Hepatocyte (in vitro differentiated cells): ENCODE measurements at regions not wholly inside any gene's neighbourhood (a gene's known extent, or its start where the extent isn't known, plus 50 kb on each side); places are given as distances from the start of the nearest gene placed in this dataset.

Experiments
- DNase-seq: peaks from one replicate; pipeline ENCODE4 v3.0.0-alpha.2; 2016; ENCODE audit warnings: low spot score
- H2AFZ ChIP-seq: fragments of 200-600 bp; sonication (generic); 2 replicates; pipeline ENCODE4 v1.6.0; 2016; ENCODE audit warnings: antibody characterized with exemption, mild to moderate bottlenecking
- H3K27ac ChIP-seq: fragments of 200-600 bp; sonication (generic); 2 replicates; pipeline ENCODE4 v1.5.1; 2016; ENCODE audit warnings: mild to moderate bottlenecking
- H3K27me3 ChIP-seq: fragments of 200-600 bp; sonication (generic); 2 replicates; pipeline ENCODE4 v1.6.1; 2016
- H3K36me3 ChIP-seq: fragments of 200-600 bp; sonication (generic); replicated peaks from 2 replicates; pipeline ENCODE4 v1.5.1; 2016; ENCODE audit warnings: low read depth; ENCODE audit not compliant: insufficient read depth
- H3K4me1 ChIP-seq: fragments of 200-600 bp; sonication (generic); 2 replicates; pipeline ENCODE4 v1.5.1; 2016; ENCODE audit warnings: mild to moderate bottlenecking, moderate library complexity; ENCODE audit not compliant: insufficient read depth
- H3K4me2 ChIP-seq: fragments of 200-600 bp; sonication (generic); 2 replicates; pipeline ENCODE4 v1.6.0; 2016
- H3K4me3 ChIP-seq: fragments of 200-600 bp; sonication (generic); 2 replicates; pipeline ENCODE4 v1.5.1; 2016; ENCODE audit warnings: mild to moderate bottlenecking
- H3K79me2 ChIP-seq: fragments of 200-600 bp; sonication (generic); 2 replicates; pipeline ENCODE4 v1.6.0; 2017; ENCODE audit warnings: mild to moderate bottlenecking
- H3K9me2 ChIP-seq: fragments of 200-600 bp; sonication (generic); replicated peaks from 2 replicates; pipeline ENCODE4 v1.6.0; 2017; ENCODE audit warnings: mild to moderate bottlenecking; ENCODE audit not compliant: insufficient read depth
- H3K9me3 ChIP-seq: fragments of 200-600 bp; sonication (generic); 2 replicates; pipeline ENCODE4 v1.5.1; 2016; ENCODE audit warnings: low read depth, mild to moderate bottlenecking
- H4K20me1 ChIP-seq: fragments of 200-600 bp; sonication (generic); 2 replicates; pipeline ENCODE4 v1.6.0; 2016; ENCODE audit warnings: mild to moderate bottlenecking; ENCODE audit not compliant: insufficient read depth, poor library complexity, severe bottlenecking
- CTCF ChIP-seq: fragments of 200-600 bp; sonication (generic); IDR thresholded peaks from 2 replicates; pipeline ENCODE4 v1.5.1; 2016; ENCODE audit warnings: antibody characterized with exemption, mild to moderate bottlenecking; ENCODE audit not compliant: poor library complexity
- EZH2 ChIP-seq: fragments of 200-600 bp; sonication (generic); IDR thresholded peaks from 2 replicates; pipeline ENCODE4 v1.6.1; 2016; ENCODE audit warnings: antibody characterized with exemption, mild to moderate bottlenecking, borderline replicate concordance
- EZH2phosphoT487 ChIP-seq: fragments of 200-600 bp; sonication (generic); IDR thresholded peaks from one replicate; pipeline ENCODE4 v1.6.1; 2018; ENCODE audit warnings: antibody characterized with exemption, mild to moderate bottlenecking, low read depth, moderate library complexity; ENCODE audit not compliant: unreplicated experiment, severe bottlenecking
- WGBS: methylation state at CpG from one replicate; pipeline ENCODE4 v1.1.6; 2016; ENCODE audit warnings: low lambda C conversion rate; ENCODE audit errors: missing lambda C conversion rate; 5-methylcytosine and 5-hydroxymethylcytosine counted together

- peak overlapping the region; percentile 90 for H3K27ac ChIP-seq
- no peaks in the 10 kb centered on the region for H3K27me3 ChIP-seq
- no peaks in the 10 kb centered on the region for H3K9me2 ChIP-seq
- H3K4me3 ChIP-seq = no peak overlapping the region
- no peak overlapping the region for H2AFZ ChIP-seq
- DNase-seq = no peak
- H3K79me2 ChIP-seq = no peaks in the 10 kb centered on the region
- no peaks in the 10 kb centered on the region for H3K36me3 ChIP-seq
- H3K4me1 ChIP-seq = peaks cover 25% of the 10 kb centered on the region
- WGBS = 40% methylated on average over 1 of the region's 1 CpG
- TF ChIP-seq CTCF = no peak
- no peak for TF ChIP-seq EZH2
- TF ChIP-seq EZH2phosphoT487 = no peak
- no peaks in the 10 kb centered on the region for H3K9me3 ChIP-seq
- no peak overlapping the region for H3K4me2 ChIP-seq
- H4K20me1 ChIP-seq = no peaks in the 10 kb centered on the region
Measured at GRCh38 chr18:22690556-22690955, 242.6 kb upstream of the RBBP8 start.

GRCh38 chr18:22691946-22692710, 241.0 kb upstream of the RBBP8 start:
- peak; percentile 53 for DNase-seq
- peak overlapping the region; percentile 1 for H3K4me2 ChIP-seq
- H2AFZ ChIP-seq = no peak overlapping the region
- peaks cover 31% of the 10 kb centered on the region for H3K4me1 ChIP-seq
- H3K27me3 ChIP-seq = no peaks in the 10 kb centered on the region
- H4K20me1 ChIP-seq = no peaks in the 10 kb centered on the region
- no peaks in the 10 kb centered on the region for H3K36me3 ChIP-seq
- no peaks in the 10 kb centered on the region for H3K79me2 ChIP-seq
- no peaks in the 10 kb centered on the region for H3K9me3 ChIP-seq
- TF ChIP-seq EZH2 (no peak), EZH2phosphoT487 (no peak), CTCF (no peak)
- H3K27ac ChIP-seq = peak overlapping the region; percentile 90
- no peak overlapping the region for H3K4me3 ChIP-seq
- H3K9me2 ChIP-seq = no peaks in the 10 kb centered on the region
- WGBS = 44% methylated on average over 2 of the region's 2 CpGs

GRCh38 chr18:22694954-22695353, 238.2 kb upstream of the RBBP8 start:
- WGBS = 40% methylated on average over 8 of the region's 8 CpGs
- H3K27ac ChIP-seq = peak overlapping the region; percentile 80
- peak overlapping the region; percentile 59 for H3K4me2 ChIP-seq
- H3K36me3 ChIP-seq = no peaks in the 10 kb centered on the region
- H3K9me2 ChIP-seq = no peaks in the 10 kb centered on the region
- H3K79me2 ChIP-seq = no peaks in the 10 kb centered on the region
- H2AFZ ChIP-seq = no peak overlapping the region
- no peaks in the 10 kb centered on the region for H3K9me3 ChIP-seq
- DNase-seq = peak; percentile 90
- no peaks in the 10 kb centered on the region for H4K20me1 ChIP-seq
- TF ChIP-seq CTCF (no peak), EZH2 (no peak), EZH2phosphoT487 (no peak)
- no peak overlapping the region for H3K4me3 ChIP-seq
- H3K4me1 ChIP-seq = peaks cover 31% of the 10 kb centered on the region
- H3K27me3 ChIP-seq = no peaks in the 10 kb centered on the region

- H3K9me2 ChIP-seq = no peaks in the 10 kb centered on the region
- H2AFZ ChIP-seq = no peak overlapping the region
- peak overlapping the region; percentile 59 for H3K4me2 ChIP-seq
- TF ChIP-seq CTCF = no peak
- no peak for TF ChIP-seq EZH2
- no peak for TF ChIP-seq EZH2phosphoT487
- H3K36me3 ChIP-seq = no peaks in the 10 kb centered on the region
- 52% methylated on average over 4 of the region's 4 CpGs for WGBS
- H3K4me3 ChIP-seq = no peak overlapping the region
- H3K27me3 ChIP-seq = no peaks in the 10 kb centered on the region
- peak overlapping the region; percentile 80 for H3K27ac ChIP-seq
- no peaks in the 10 kb centered on the region for H3K79me2 ChIP-seq
- no peak for DNase-seq
- H3K4me1 ChIP-seq = peaks cover 31% of the 10 kb centered on the region
- no peaks in the 10 kb centered on the region for H4K20me1 ChIP-seq
- H3K9me3 ChIP-seq = no peaks in the 10 kb centered on the region
Measured at GRCh38 chr18:22695674-22696073, 237.5 kb upstream of the RBBP8 start.
